IPS DF 6.9 (cell line): ENCODE measurements at regions not wholly inside any gene's neighbourhood (a gene's known extent, or its start where the extent isn't known, plus 50 kb on each side); places are given as distances from the start of the nearest gene placed in this dataset.

Experiments used
- DNase-seq: peaks from one replicate; pipeline ENCODE4 v3.0.0-alpha.2; 2013; ENCODE audit warnings: low read depth, low spot score
- H3K27ac ChIP-seq: one replicate; pipeline ENCODE4 v1.5.1; 2013; ENCODE audit warnings: low read length, control low read depth
- H3K27me3 ChIP-seq: 2 replicates; pipeline ENCODE4 v1.6.1; 2013; ENCODE audit warnings: mild to moderate bottlenecking, low read length; ENCODE audit not compliant: control insufficient read depth, insufficient read depth
- H3K36me3 ChIP-seq: 2 replicates; pipeline ENCODE4 v1.6.1; 2013; ENCODE audit warnings: low read length; ENCODE audit not compliant: control insufficient read depth, insufficient read depth
- H3K4me1 ChIP-seq: 2 replicates; pipeline ENCODE4 v1.6.1; 2013; ENCODE audit warnings: low read length; ENCODE audit not compliant: control insufficient read depth, insufficient read depth
- H3K4me3 ChIP-seq: 2 replicates; pipeline ENCODE4 v1.5.1; 2013; ENCODE audit warnings: mild to moderate bottlenecking, low read length
- H3K9me3 ChIP-seq: 2 replicates; pipeline ENCODE4 v1.6.1; 2013; ENCODE audit warnings: low read length, inconsistent platforms; ENCODE audit not compliant: control insufficient read depth, insufficient read depth
- WGBS: extraction: QIAGEN DNeasy Blood & Tissue Kit; methylation state at CpG from one replicate; pipeline ENCODE4 v1.1.7; 2013; ENCODE audit warnings: mixed read lengths, missing lambda C conversion rate; ENCODE audit not compliant: insufficient read length, insufficient coverage; 5-methylcytosine and 5-hydroxymethylcytosine counted together

- Histone ChIP-seq H3K27me3 (no peaks in the 10 kb centered on the region), H3K27ac (no peak overlapping the region), H3K4me3 (no peak overlapping the region), H3K36me3 (no peaks in the 10 kb centered on the region), H3K9me3 (no peaks in the 10 kb centered on the region), H3K4me1 (peaks cover 2% of the 10 kb centered on the region; the same call in 1 of the 2 replicates)
- DNase-seq, result no peak
- no CpG with 5 or more reads among the region's 17 CpGs for WGBS
Measured at GRCh38 chr5:2181557-2181956, 298.8 kb upstream of the IRX4 start.

- peaks cover 2% of the 10 kb centered on the region; the same call in 1 of the 2 replicates for H3K4me1 ChIP-seq
- H3K27ac ChIP-seq, result no peak overlapping the region
- H3K36me3 ChIP-seq, result no peaks in the 10 kb centered on the region
- no CpG with 5 or more reads among the region's 8 CpGs for WGBS
- no peak for DNase-seq
- no peaks in the 10 kb centered on the region for H3K27me3 ChIP-seq
- H3K9me3 ChIP-seq, result no peaks in the 10 kb centered on the region
- H3K4me3 ChIP-seq, result no peak overlapping the region
Measured at GRCh38 chr5:2181149-2181548, 298.4 kb upstream of the IRX4 start.

- no peak overlapping the region for H3K27ac ChIP-seq
- no peak overlapping the region for H3K4me3 ChIP-seq
- WGBS, result no CpG with 5 or more reads among the region's 17 CpGs
- DNase-seq, result no peak
- no peaks in the 10 kb centered on the region for H3K36me3 ChIP-seq
- H3K4me1 ChIP-seq, result peaks cover 3% of the 10 kb centered on the region; the same call in 1 of the 2 replicates
- H3K9me3 ChIP-seq, result no peaks in the 10 kb centered on the region
- H3K27me3 ChIP-seq, result no peaks in the 10 kb centered on the region
Measured at GRCh38 chr5:2180456-2180855, 297.7 kb upstream of the IRX4 start.

- Histone ChIP-seq H3K36me3 (no peaks in the 10 kb centered on the region), H3K4me3 (no peak overlapping the region), H3K4me1 (peaks cover 3% of the 10 kb centered on the region; the same call in 1 of the 2 replicates), H3K9me3 (no peaks in the 10 kb centered on the region), H3K27me3 (no peaks in the 10 kb centered on the region), H3K27ac (no peak overlapping the region)
- no CpG with 5 or more reads among the region's 23 CpGs for WGBS
- DNase-seq, result no peak
Measured at GRCh38 chr5:2179861-2180260, 297.1 kb upstream of the IRX4 start.

DNA sequence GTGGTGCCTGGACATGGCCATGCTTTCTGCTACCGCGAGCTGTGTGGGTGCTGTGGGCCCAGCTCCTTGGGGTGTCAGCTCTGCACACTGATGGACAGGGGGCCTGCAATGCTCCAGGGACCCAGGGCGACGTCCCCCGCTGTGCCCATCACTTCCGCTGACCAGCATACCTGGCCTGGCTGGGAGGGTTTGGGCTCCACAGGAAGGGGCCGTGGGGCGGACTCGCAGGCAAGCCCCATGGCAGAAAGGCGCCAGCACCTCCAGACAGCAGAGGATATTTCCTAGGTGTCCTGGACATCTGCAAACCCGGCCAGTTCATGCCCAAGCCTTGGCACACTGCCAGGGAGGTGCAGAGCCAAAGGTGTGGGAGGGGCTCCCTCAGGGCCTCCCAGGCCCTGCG lies 295.8 kb upstream of the IRX4 start:
- H3K4me3 ChIP-seq, result no peak overlapping the region
- H3K36me3 ChIP-seq, result no peaks in the 10 kb centered on the region
- no peak overlapping the region for H3K27ac ChIP-seq
- H3K4me1 ChIP-seq, result peaks cover 3% of the 10 kb centered on the region; the same call in 1 of the 2 replicates
- WGBS, result no CpG with 5 or more reads among the region's 12 CpGs
- no peak for DNase-seq
- H3K9me3 ChIP-seq, result no peaks in the 10 kb centered on the region
- no peaks in the 10 kb centered on the region for H3K27me3 ChIP-seq

GRCh38 chr5:2178071-2178477 lies 295.3 kb upstream of the IRX4 start:
- Histone ChIP-seq H3K27me3 (no peaks in the 10 kb centered on the region), H3K4me3 (no peak overlapping the region), H3K9me3 (no peaks in the 10 kb centered on the region), H3K27ac (no peak overlapping the region), H3K36me3 (no peaks in the 10 kb centered on the region), H3K4me1 (peaks cover 3% of the 10 kb centered on the region; the same call in 1 of the 2 replicates)
- DNase-seq, result no peak
- WGBS, result no CpG with 5 or more reads among the region's 12 CpGs

DNA sequence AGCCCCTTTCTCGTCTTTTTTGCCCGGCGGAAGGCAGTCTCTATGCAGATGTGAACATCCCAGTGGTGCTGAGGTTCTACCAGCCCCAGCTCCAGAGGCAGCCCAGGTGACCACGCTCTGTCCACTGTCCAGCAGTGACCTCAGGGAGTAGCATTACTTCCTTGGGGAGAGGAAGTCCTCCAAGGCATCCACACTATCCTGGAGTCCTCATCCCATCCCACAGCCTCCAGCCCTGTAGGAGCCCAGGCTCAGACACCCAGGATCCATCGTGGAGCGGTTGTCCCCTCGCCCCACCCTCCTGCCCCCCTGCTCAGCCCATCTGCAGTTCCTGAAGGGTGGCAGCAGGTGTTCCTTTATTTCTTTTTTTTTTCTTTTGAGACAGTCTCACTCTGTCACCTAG lies 294.5 kb upstream of the IRX4 start:
- no peak for DNase-seq
- Histone ChIP-seq H3K4me3 (no peak overlapping the region), H3K4me1 (peaks cover 3% of the 10 kb centered on the region; the same call in 1 of the 2 replicates), H3K36me3 (no peaks in the 10 kb centered on the region), H3K27ac (no peak overlapping the region), H3K27me3 (no peaks in the 10 kb centered on the region), H3K9me3 (no peaks in the 10 kb centered on the region)
- WGBS, result no CpG with 5 or more reads among the region's 7 CpGs

DNA sequence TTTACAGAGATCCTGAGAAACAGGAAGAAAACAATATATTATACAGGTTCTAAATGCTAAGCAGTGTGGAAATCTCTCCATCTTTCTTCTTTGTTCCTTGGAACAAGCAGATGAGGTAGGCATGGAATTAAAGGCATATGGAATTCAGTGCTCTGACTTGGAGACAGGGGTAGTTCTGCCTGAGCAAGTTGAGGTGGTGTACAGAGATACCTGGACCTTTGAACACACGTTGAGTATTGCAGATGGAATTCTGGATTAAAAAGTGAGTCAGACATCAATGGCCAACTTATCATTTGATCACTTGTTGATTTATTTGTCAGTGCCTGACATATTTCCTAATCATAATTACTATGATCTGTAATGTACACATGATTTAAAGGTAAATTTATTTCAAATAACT lies 293.9 kb upstream of the IRX4 start:
- no peaks in the 10 kb centered on the region for H3K9me3 ChIP-seq
- no CpG with 5 or more reads among the region's 1 CpG for WGBS

DNA sequence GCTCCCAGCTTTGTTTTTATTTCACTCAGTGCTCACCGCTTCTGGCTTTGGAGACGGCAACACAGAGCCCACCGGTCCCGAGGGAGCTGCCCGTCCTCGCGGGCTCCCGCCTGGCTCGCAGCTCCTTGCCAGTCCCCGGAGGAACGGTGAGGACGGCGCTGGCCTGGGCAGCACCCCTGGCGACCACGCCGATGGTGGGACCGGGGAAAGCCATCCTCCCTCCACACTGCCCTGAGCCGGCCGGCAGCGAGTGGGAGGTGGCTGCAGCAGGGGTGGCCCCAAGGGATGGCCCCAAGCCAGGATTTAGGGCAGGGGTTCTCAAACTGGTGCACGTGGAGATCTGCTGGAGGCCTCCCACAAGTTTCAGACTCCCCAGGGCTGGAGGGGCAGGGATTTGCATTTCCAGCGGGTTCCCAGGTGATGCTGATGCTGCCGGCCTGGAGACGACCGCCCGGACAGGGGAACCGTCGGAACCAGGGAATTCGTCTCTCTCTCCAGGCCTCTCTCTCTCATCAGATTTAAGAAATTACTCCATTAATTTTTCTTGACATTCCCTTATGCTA lies 293.2 kb upstream of the IRX4 start:
- Histone ChIP-seq H3K36me3 (no peaks in the 10 kb centered on the region), H3K27ac (no peak overlapping the region), H3K4me3 (no peak overlapping the region), H3K9me3 (no peaks in the 10 kb centered on the region), H3K27me3 (no peaks in the 10 kb centered on the region), H3K4me1 (peaks cover 1% of the 10 kb centered on the region; the same call in 1 of the 2 replicates)
- no CpG with 5 or more reads among the region's 29 CpGs for WGBS
- DNase-seq, result no peak

More for the DNA sequence above, 293.9 kb upstream of the IRX4 start:
- DNase-seq, result no peak
- Histone ChIP-seq H3K27ac (no peak overlapping the region), H3K27me3 (no peaks in the 10 kb centered on the region), H3K4me3 (no peak overlapping the region), H3K36me3 (no peaks in the 10 kb centered on the region), H3K4me1 (peaks cover 1% of the 10 kb centered on the region; the same call in 1 of the 2 replicates)

DNA sequence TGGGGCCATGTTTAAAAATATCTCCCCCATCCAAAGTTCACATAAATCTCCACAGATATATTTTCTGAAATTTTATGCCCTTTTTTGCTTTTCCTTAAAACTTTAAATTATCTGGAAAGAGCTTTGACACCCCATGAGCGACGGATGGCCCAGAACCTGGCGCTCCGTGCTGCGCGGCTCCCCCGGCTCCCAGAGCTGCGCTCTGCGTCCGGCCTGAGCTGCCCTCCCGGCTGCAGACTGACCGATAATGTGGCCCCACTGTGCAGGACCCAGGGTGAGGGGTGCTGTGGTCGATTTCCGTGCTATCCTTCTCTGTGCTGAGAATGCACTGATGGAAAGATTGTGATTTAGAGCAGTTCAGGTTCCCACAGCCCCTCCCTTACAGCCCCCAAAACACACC lies 292.3 kb upstream of the IRX4 start:
- no CpG with 5 or more reads among the region's 14 CpGs for WGBS

GRCh38 chr5:2174538-2174937 lies 291.8 kb upstream of the IRX4 start:
- Histone ChIP-seq H3K27me3 (no peaks in the 10 kb centered on the region), H3K4me1 (peaks cover 3% of the 10 kb centered on the region; the same call in 1 of the 2 replicates), H3K4me3 (no peak overlapping the region), H3K36me3 (no peaks in the 10 kb centered on the region), H3K9me3 (no peaks in the 10 kb centered on the region), H3K27ac (no peak overlapping the region)
- WGBS, result no CpG with 5 or more reads among the region's 10 CpGs
- no peak for DNase-seq

More for the DNA sequence above, 292.3 kb upstream of the IRX4 start:
- Histone ChIP-seq H3K4me3 (no peak overlapping the region), H3K27me3 (no peaks in the 10 kb centered on the region), H3K36me3 (no peaks in the 10 kb centered on the region), H3K4me1 (peaks cover 3% of the 10 kb centered on the region; the same call in 1 of the 2 replicates), H3K27ac (no peak overlapping the region), H3K9me3 (no peaks in the 10 kb centered on the region)
- DNase-seq, result no peak
